HG03460 (cell line): ENCODE measurements at regions not wholly inside any gene's neighbourhood (a gene's known extent, or its start where the extent isn't known, plus 50 kb on each side); places are given as distances from the start of the nearest gene placed in this dataset.

Experiments
- ATAC-seq: cut with Tn5 transposase; IDR thresholded peaks from one replicate; pipeline ENCODE4 v1.9.1; 2021; ENCODE audit not compliant: unreplicated experiment

GRCh38 chr11:15761235-15761634, 595.1 kb downstream of the SOX6 start:
- no peak for ATAC-seq

GRCh38 chr11:15764326-15764725, 592.0 kb downstream of the SOX6 start:
- ATAC-seq = no peak

GRCh38 chr11:15764948-15765347, 591.4 kb downstream of the SOX6 start:
- no peak for ATAC-seq

- ATAC-seq = no peak
Measured at GRCh38 chr11:15765530-15765929, 590.8 kb downstream of the SOX6 start.

- no peak for ATAC-seq
Measured at GRCh38 chr11:15768321-15768720, 588.0 kb downstream of the SOX6 start.

- no peak for ATAC-seq
Measured at GRCh38 chr11:15769203-15769602, 587.1 kb downstream of the SOX6 start.

GRCh38 chr11:15770798-15771414, 585.4 kb downstream of the SOX6 start:
- no peak for ATAC-seq

GRCh38 chr11:15772547-15772946, 583.8 kb downstream of the SOX6 start:
- no peak for ATAC-seq

- ATAC-seq = no peak
Measured at GRCh38 chr11:15772981-15773380, 583.4 kb downstream of the SOX6 start.

GRCh38 chr11:15773476-15774387, 582.6 kb downstream of the SOX6 start:
- no peak for ATAC-seq

GRCh38 chr11:15774388-15774939, 581.9 kb downstream of the SOX6 start:
- no peak for ATAC-seq

GRCh38 chr11:15775015-15775541, 581.3 kb downstream of the SOX6 start:
- no peak for ATAC-seq

- no peak for ATAC-seq
Measured at GRCh38 chr11:15775797-15776196, 580.5 kb downstream of the SOX6 start.

- ATAC-seq = no peak
Measured at GRCh38 chr11:15776366-15776765, 580.0 kb downstream of the SOX6 start.

GRCh38 chr11:15779518-15779917, 576.8 kb downstream of the SOX6 start:
- no peak for ATAC-seq

- ATAC-seq = no peak
Measured at GRCh38 chr11:15780382-15780781, 576.0 kb downstream of the SOX6 start.

GRCh38 chr11:15780837-15781236, 575.5 kb downstream of the SOX6 start:
- no peak for ATAC-seq

GRCh38 chr11:15783619-15784018, 572.7 kb downstream of the SOX6 start:
- ATAC-seq = no peak

- ATAC-seq = no peak
Measured at GRCh38 chr11:15793043-15793996, 563.0 kb downstream of the SOX6 start.

GRCh38 chr11:15794361-15795150, 561.8 kb downstream of the SOX6 start:
- ATAC-seq = no peak
